GM12864 (cell line): ENCODE measurements at regions not wholly inside any gene's neighbourhood (a gene's known extent, or its start where the extent isn't known, plus 50 kb on each side); places are given as distances from the start of the nearest gene placed in this dataset.

Source experiments
- DNase-seq: peaks from one replicate; pipeline ENCODE4 v3.0.0-alpha.2; 2011; ENCODE audit warnings: low read depth
- H3K4me3 ChIP-seq: 2 replicates; pipeline ENCODE4 v1.5.1; 2011; ENCODE audit warnings: mild to moderate bottlenecking, low read depth, low read length, control low read depth
- CTCF ChIP-seq: IDR thresholded peaks from 2 replicates; pipeline ENCODE4 v1.5.1; 2011; ENCODE audit warnings: low read depth, mild to moderate bottlenecking, moderate library complexity, low read length, control low read depth, inconsistent platforms; ENCODE audit errors: missing control alignments

GRCh38 chr11:95547976-95548375 is 241.6 kb downstream of the FAM76B start:
- DNase-seq = no peak
- no peak for TF ChIP-seq CTCF
- H3K4me3 ChIP-seq = no peak overlapping the region

GRCh38 chr11:95547186-95547585 is 242.4 kb downstream of the FAM76B start:
- DNase-seq = no peak
- no peak overlapping the region for H3K4me3 ChIP-seq
- TF ChIP-seq CTCF = no peak

DNA sequence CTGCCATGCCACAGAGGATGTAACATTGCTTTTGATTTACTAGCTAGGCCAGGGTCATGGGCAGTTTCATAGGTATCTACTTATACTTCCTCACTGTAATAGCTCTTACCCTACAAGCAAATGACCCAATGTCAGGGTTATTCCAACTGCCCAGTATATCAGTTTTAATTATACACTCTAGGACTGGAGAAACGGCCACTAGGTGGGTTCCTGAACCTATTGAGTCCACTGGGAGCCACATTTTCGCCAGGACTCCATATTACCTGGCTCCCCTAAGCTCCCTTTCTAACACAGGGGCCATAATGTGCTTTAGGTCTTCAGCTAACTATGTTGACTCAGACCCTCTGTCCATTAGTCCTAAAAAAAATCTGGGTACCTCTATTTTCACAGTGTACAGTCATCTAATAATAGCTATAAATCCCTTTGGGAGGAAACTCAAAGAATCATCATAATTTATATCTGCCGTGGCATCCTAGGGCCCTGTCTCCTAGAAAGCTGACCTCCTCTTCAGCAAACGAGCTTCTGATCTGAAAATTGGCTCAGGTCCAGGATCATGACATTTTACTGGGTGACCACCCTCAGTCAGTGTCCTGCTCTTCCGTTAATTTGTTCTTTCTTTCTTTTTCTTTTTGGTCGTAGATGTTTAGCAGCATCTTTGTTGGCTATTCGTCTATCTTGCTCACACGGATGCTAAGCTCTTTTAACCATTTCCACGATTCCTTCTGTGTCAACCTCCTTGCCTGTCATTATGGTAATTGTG is 244.3 kb downstream of the FAM76B start:
- peak; percentile 7 for TF ChIP-seq CTCF
- DNase-seq = no peak
- H3K4me3 ChIP-seq = no peak overlapping the region

- DNase-seq = no peak
- H3K4me3 ChIP-seq = no peak overlapping the region
- TF ChIP-seq CTCF = no peak
Observed at GRCh38 chr11:95544095-95544856, 245.3 kb downstream of the FAM76B start.

GRCh38 chr11:95542868-95543551 is 246.6 kb downstream of the FAM76B start:
- TF ChIP-seq CTCF = no peak
- H3K4me3 ChIP-seq = no peak overlapping the region
- DNase-seq = no peak

DNA sequence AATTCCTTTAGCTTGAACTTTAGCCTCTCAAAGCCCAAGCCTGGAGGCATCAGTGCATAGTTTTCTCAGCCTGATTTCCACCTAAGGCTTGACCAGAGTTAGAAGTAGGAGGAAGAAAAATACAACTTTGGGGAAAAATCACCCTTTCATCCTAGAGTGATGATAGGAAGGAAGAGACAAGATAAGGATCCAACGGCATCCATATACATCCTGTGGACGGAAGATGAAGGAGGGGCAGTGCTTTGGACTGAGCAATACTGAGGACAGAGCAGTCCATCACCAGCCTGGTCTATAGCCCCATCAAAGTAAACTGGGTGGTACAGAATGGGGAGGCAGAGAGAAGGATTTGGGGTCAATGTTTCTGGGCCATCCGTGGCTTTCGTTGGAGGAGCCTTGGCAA is 247.9 kb downstream of the FAM76B start:
- DNase-seq = no peak
- no peak overlapping the region for H3K4me3 ChIP-seq
- no peak for TF ChIP-seq CTCF
